ENCODE measurements at regions not wholly inside any gene's neighbourhood (a gene's known extent, or its start where the extent isn't known, plus 50 kb on each side); places are given as distances from the start of the nearest gene placed in this dataset.

DNA sequence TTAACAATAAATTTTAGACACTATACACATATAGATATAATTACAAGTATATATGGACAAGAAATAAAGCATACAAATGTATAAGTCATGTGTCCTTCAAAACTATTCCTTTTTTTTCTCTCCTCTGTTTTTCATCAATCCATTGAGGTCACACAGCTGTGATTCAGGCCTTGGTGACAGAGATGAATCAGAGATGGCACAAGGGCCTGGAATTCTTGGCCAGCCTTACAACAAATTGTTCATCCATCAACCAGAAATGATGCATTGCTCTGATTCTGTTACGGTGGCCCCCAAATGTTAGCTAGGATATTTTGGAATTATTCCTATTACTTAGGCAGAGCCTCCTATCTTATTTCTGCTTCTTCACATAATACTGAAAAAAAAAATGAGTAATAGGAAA, 108.7 kb upstream of the MPDZ start (continued):
- TF ChIP-seq NANOG (IDR thresholded peaks at IDR 0.05; ENCODE audit: borderline replicate concordance), result no peak
- TF ChIP-seq CREB1 (CRISPR knock-in tag; IDR thresholded peaks at IDR 0.05; ENCODE audit: low read depth), result no peak
- TF ChIP-seq JUNB (IDR thresholded peaks at IDR 0.05; ENCODE audit: unreplicated experiment), result no peak
- TF ChIP-seq ZNF114 (CRISPR knock-in tag; IDR thresholded peaks at IDR 0.05), result no peak
- no peak for TF ChIP-seq EZH2 (IDR thresholded peaks at IDR 0.05; ENCODE audit: low read depth, unreplicated experiment)
- no peak for TF ChIP-seq STAT1 (IDR thresholded peaks at IDR 0.05; ENCODE audit: unreplicated experiment)
- TF ChIP-seq, protein P1, sequence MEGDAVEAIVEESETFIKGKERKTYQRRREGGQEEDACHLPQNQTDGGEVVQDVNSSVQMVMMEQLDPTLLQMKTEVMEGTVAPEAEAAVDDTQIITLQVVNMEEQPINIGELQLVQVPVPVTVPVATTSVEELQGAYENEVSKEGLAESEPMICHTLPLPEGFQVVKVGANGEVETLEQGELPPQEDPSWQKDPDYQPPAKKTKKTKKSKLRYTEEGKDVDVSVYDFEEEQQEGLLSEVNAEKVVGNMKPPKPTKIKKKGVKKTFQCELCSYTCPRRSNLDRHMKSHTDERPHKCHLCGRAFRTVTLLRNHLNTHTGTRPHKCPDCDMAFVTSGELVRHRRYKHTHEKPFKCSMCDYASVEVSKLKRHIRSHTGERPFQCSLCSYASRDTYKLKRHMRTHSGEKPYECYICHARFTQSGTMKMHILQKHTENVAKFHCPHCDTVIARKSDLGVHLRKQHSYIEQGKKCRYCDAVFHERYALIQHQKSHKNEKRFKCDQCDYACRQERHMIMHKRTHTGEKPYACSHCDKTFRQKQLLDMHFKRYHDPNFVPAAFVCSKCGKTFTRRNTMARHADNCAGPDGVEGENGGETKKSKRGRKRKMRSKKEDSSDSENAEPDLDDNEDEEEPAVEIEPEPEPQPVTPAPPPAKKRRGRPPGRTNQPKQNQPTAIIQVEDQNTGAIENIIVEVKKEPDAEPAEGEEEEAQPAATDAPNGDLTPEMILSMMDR (conservative IDR thresholded peaks at IDR 0.05; ENCODE audit: low read depth in 2 of 2), result no peak
- TF ChIP-seq POLR2AphosphoS5 (IDR thresholded peaks at IDR 0.05; ENCODE audit: low read depth), result no peak

DNA sequence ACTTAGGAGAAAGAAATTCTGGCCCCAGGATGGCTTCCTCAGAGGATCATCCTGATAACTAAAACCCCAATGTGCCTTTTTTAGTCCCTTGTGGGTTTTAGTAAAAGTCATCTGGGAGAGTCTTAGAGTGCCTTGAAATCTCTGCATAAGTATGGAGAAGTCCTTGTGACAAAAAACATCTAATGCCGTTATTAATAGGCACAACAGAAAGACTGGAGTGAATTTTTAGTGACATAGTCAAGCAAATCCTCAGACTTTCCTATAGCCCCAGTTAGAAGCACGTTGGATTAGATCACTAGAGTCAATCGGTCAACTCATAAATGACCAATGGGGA, 108.2 kb upstream of the MPDZ start:
- H3K4me2 ChIP-seq, result no peak overlapping the region
- H3K4me3 ChIP-seq, result no peak overlapping the region
- DNase-seq (ENCODE audit: low spot score) (no peak), ATAC-seq (no peak)
- no peaks in the 10 kb centered on the region for H3K9me2 ChIP-seq (ENCODE audit: insufficient read depth)
- no peak overlapping the region for H2AFZ ChIP-seq
- H3K79me2 ChIP-seq (replicated peaks; ENCODE audit: insufficient read depth), result no peaks in the 10 kb centered on the region
- no peak overlapping the region for H3K4me3 Mint-ChIP-seq
- H3F3A ChIP-seq (replicated peaks; ENCODE audit: low read depth), result no peaks in the 10 kb centered on the region
- peaks cover 41% of the 10 kb centered on the region for H3K9me3 Mint-ChIP-seq
- H3K4me1 Mint-ChIP-seq, result no peaks in the 10 kb centered on the region
- no peaks in the 10 kb centered on the region for H3K4me1 ChIP-seq (ENCODE audit: insufficient read depth)
- H3K27ac Mint-ChIP-seq, result no peak overlapping the region
- no peak overlapping the region for H3K27ac ChIP-seq (ENCODE audit: low read depth)
- no peaks in the 10 kb centered on the region; the same call in 1 of the 2 replicates for H3K36me3 ChIP-seq (ENCODE audit: insufficient read depth)
- H4K20me1 ChIP-seq (replicated peaks; ENCODE audit: insufficient read depth), result no peaks in the 10 kb centered on the region
- H3K27me3 Mint-ChIP-seq (ENCODE audit: insufficient read depth, low read depth, poor library complexity), result no peaks in the 10 kb centered on the region
- H3K36me3 Mint-ChIP-seq (ENCODE audit: low read depth), result peaks cover 13% of the 10 kb centered on the region; the same call in 2 of the 3 replicates
- H3K27me3 ChIP-seq (ENCODE audit: insufficient read depth), result no peaks in the 10 kb centered on the region
- TF ChIP-seq EZH2 (IDR thresholded peaks at IDR 0.05; ENCODE audit: low read depth, unreplicated experiment) (no peak), ZNF331 (CRISPR knock-in tag; IDR thresholded peaks at IDR 0.05; ENCODE audit: low read depth) (no peak), CREB1 (CRISPR knock-in tag; IDR thresholded peaks at IDR 0.05; ENCODE audit: low read depth) (no peak), ZNF114 (CRISPR knock-in tag; IDR thresholded peaks at IDR 0.05) (no peak), POLR2AphosphoS5 (IDR thresholded peaks at IDR 0.05; ENCODE audit: low read depth) (no peak), EZH2phosphoT487 (IDR thresholded peaks at IDR 0.05; ENCODE audit: unreplicated experiment) (no peak)
- TF ChIP-seq, protein P2, sequence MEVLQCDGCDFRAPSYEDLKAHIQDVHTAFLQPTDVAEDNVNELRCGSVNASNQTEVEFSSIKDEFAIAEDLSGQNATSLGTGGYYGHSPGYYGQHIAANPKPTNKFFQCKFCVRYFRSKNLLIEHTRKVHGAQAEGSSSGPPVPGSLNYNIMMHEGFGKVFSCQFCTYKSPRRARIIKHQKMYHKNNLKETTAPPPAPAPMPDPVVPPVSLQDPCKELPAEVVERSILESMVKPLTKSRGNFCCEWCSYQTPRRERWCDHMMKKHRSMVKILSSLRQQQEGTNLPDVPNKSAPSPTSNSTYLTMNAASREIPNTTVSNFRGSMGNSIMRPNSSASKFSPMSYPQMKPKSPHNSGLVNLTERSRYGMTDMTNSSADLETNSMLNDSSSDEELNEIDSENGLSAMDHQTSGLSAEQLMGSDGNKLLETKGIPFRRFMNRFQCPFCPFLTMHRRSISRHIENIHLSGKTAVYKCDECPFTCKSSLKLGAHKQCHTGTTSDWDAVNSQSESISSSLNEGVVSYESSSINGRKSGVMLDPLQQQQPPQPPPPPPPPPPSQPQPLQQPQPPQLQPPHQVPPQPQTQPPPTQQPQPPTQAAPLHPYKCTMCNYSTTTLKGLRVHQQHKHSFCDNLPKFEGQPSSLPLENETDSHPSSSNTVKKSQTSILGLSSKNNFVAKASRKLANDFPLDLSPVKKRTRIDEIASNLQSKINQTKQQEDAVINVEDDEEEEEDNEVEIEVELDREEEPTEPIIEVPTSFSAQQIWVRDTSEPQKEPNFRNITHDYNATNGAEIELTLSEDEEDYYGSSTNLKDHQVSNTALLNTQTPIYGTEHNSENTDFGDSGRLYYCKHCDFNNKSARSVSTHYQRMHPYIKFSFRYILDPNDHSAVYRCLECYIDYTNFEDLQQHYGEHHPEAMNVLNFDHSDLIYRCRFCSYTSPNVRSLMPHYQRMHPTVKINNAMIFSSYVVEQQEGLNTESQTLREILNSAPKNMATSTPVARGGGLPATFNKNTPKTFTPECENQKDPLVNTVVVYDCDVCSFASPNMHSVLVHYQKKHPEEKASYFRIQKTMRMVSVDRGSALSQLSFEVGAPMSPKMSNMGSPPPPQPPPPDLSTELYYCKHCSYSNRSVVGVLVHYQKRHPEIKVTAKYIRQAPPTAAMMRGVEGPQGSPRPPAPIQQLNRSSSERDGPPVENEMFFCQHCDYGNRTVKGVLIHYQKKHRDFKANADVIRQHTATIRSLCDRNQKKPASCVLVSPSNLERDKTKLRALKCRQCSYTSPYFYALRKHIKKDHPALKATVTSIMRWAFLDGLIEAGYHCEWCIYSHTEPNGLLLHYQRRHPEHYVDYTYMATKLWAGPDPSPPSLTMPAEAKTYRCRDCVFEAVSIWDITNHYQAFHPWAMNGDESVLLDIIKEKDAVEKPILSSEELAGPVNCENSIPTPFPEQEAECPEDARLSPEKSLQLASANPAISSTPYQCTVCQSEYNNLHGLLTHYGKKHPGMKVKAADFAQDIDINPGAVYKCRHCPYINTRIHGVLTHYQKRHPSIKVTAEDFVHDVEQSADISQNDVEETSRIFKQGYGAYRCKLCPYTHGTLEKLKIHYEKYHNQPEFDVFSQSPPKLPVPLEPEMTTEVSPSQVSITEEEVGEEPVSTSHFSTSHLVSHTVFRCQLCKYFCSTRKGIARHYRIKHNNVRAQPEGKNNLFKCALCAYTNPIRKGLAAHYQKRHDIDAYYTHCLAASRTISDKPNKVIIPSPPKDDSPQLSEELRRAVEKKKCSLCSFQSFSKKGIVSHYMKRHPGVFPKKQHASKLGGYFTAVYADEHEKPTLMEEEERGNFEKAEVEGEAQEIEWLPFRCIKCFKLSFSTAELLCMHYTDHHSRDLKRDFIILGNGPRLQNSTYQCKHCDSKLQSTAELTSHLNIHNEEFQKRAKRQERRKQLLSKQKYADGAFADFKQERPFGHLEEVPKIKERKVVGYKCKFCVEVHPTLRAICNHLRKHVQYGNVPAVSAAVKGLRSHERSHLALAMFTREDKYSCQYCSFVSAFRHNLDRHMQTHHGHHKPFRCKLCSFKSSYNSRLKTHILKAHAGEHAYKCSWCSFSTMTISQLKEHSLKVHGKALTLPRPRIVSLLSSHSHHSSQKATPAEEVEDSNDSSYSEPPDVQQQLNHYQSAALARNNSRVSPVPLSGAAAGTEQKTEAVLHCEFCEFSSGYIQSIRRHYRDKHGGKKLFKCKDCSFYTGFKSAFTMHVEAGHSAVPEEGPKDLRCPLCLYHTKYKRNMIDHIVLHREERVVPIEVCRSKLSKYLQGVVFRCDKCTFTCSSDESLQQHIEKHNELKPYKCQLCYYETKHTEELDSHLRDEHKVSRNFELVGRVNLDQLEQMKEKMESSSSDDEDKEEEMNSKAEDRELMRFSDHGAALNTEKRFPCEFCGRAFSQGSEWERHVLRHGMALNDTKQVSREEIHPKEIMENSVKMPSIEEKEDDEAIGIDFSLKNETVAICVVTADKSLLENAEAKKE (CRISPR knock-in tag; IDR thresholded peaks at IDR 0.05), result no peak
- TF ChIP-seq, protein P1 (conservative IDR thresholded peaks at IDR 0.05; ENCODE audit: low read depth in 2 of 2), result no peak
- TF ChIP-seq, protein P3, sequence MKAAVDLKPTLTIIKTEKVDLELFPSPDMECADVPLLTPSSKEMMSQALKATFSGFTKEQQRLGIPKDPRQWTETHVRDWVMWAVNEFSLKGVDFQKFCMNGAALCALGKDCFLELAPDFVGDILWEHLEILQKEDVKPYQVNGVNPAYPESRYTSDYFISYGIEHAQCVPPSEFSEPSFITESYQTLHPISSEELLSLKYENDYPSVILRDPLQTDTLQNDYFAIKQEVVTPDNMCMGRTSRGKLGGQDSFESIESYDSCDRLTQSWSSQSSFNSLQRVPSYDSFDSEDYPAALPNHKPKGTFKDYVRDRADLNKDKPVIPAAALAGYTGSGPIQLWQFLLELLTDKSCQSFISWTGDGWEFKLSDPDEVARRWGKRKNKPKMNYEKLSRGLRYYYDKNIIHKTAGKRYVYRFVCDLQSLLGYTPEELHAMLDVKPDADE (IDR thresholded peaks at IDR 0.05), result no peak

Data from GM23338 (cell line).